ENCODE measurements at regions not wholly inside any gene's neighbourhood (a gene's known extent, or its start where the extent isn't known, plus 50 kb on each side); places are given as distances from the start of the nearest gene placed in this dataset.

DNA sequence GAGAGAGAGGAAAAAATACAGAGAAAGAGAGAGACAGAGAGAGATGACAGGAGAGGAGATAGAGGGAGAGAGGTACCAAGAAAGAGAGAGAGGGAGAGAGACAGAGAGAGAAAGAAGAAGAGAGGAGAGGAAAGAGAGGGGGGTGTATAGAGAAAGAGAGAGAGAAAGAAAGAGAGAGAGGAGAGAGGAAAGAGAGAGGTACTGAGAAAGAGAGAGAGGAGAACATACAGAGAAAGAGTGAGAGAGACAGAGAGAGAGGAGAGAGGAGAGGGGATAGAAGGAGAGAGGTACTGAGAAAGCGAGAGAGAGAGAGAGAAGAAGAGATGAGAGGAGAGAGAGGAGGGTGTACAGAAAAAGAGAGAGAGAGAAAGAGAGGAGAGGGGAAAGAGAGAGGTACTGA is 269.4 kb downstream of the CRLF2 start:
- intact Hi-C loops (cut with micrococcal nuclease) = no loop called here
- Mint-ChIP-seq H3K27me3 (ENCODE audit: insufficient read depth, unreplicated experiment) (peaks cover 20% of the 10 kb centered on the region), H3K4me3 (ENCODE audit: unreplicated experiment) (no peak overlapping the region), H3K36me3 (ENCODE audit: insufficient read depth, unreplicated experiment) (no peaks in the 10 kb centered on the region), H3K27ac (ENCODE audit: low read depth, unreplicated experiment) (no peak overlapping the region), H3K4me1 (ENCODE audit: insufficient read depth, unreplicated experiment) (peaks cover 6% of the 10 kb centered on the region), H3K9me3 (ENCODE audit: unreplicated experiment) (peaks cover 38% of the 10 kb centered on the region)
- POLR2A ChIA-PET = no interaction called here
- CTCF ChIA-PET = no interaction called here
- no peak for DNase-seq (ENCODE audit: unreplicated experiment)
- BruUV-seq (replicated peaks) = no TSS peak
- TF ChIP-seq, protein P1, sequence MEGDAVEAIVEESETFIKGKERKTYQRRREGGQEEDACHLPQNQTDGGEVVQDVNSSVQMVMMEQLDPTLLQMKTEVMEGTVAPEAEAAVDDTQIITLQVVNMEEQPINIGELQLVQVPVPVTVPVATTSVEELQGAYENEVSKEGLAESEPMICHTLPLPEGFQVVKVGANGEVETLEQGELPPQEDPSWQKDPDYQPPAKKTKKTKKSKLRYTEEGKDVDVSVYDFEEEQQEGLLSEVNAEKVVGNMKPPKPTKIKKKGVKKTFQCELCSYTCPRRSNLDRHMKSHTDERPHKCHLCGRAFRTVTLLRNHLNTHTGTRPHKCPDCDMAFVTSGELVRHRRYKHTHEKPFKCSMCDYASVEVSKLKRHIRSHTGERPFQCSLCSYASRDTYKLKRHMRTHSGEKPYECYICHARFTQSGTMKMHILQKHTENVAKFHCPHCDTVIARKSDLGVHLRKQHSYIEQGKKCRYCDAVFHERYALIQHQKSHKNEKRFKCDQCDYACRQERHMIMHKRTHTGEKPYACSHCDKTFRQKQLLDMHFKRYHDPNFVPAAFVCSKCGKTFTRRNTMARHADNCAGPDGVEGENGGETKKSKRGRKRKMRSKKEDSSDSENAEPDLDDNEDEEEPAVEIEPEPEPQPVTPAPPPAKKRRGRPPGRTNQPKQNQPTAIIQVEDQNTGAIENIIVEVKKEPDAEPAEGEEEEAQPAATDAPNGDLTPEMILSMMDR (IDR thresholded peaks at IDR 0.05; ENCODE audit: unreplicated experiment) = no peak

DNA sequence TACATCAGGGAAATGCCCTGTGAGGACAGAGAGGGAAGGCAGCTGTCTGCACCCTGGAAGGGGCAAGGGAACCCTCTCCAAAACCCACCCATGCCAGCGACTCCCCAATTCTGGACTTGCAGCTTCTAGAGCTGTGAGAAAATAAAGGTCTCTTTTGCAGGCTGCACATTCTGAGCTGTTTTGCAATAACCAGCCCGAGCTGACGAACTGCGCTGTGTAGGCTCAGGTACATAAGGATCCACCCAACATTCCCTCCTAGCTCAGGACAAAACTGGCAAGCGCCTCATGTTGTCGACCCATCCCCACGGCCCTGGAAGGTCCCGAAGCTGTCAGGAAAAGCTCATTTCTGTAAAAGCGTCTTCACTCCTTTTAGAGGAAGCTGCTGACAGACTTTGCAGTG is 271.8 kb downstream of the CRLF2 start:
- H3K36me3 Mint-ChIP-seq (ENCODE audit: insufficient read depth, unreplicated experiment) = no peaks in the 10 kb centered on the region
- no TSS peak for BruUV-seq (replicated peaks)
- no peak overlapping the region for H3K27ac Mint-ChIP-seq (ENCODE audit: low read depth, unreplicated experiment)
- H3K4me1 Mint-ChIP-seq (ENCODE audit: insufficient read depth, unreplicated experiment) = peaks cover 6% of the 10 kb centered on the region
- TF ChIP-seq, protein P1 (IDR thresholded peaks at IDR 0.05; ENCODE audit: unreplicated experiment) = no peak
- no peak for DNase-seq (ENCODE audit: unreplicated experiment)
- intact Hi-C loops (cut with micrococcal nuclease) = no loop called here
- ChIA-PET CTCF (no interaction called here), POLR2A (no interaction called here)
- H3K9me3 Mint-ChIP-seq (ENCODE audit: unreplicated experiment) = peaks cover 45% of the 10 kb centered on the region
- H3K27me3 Mint-ChIP-seq (ENCODE audit: insufficient read depth, unreplicated experiment) = peaks cover 20% of the 10 kb centered on the region
- H3K4me3 Mint-ChIP-seq (ENCODE audit: unreplicated experiment) = no peak overlapping the region

DNA sequence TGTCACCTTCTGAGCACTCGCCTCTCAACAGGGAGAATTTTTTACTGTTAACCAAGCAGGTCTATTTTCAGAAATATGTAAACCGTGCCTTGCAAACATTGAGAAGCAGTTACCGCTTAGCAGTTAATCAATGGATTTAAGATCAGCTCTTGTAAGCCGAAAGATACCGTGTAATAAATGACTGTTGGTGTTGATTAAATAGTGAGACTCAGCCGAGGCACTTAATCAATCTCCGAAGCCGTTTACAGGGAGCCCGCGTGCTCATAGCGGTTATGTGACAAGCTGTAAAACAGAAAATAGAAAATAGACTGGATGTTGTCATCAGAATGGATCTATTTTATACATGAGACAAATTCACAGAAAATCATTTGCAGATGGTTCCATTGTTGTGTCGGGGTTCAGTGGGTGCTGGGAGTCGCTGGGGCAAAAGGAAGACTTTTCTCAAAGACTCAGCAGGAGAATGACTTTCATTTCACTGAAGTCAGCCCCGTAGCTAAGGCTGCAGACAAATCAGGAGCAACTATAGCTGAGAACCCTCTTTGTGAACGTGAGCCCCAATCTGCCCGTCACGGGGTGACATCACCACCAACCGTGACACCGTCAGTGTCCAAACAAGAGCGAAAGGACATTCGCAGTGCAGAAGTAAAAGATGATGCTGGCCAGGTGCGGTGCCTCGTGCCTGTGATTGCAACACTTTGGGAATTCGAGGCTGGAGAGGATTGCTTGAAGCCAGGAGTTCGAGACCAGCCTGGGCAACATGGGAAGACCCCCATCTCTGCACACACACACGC is 275.3 kb downstream of the CRLF2 start:
- ChIA-PET POLR2A (no interaction called here), CTCF (no interaction called here)
- intact Hi-C loops (cut with micrococcal nuclease) = no loop called here
- Mint-ChIP-seq H3K4me1 (ENCODE audit: insufficient read depth, unreplicated experiment) (peaks cover 6% of the 10 kb centered on the region), H3K4me3 (ENCODE audit: unreplicated experiment) (no peak overlapping the region), H3K9me3 (ENCODE audit: unreplicated experiment) (peaks cover 32% of the 10 kb centered on the region), H3K27me3 (ENCODE audit: insufficient read depth, unreplicated experiment) (peaks cover 20% of the 10 kb centered on the region), H3K36me3 (ENCODE audit: insufficient read depth, unreplicated experiment) (no peaks in the 10 kb centered on the region), H3K27ac (ENCODE audit: low read depth, unreplicated experiment) (no peak overlapping the region)
- DNase-seq (ENCODE audit: unreplicated experiment) = no peak
- BruUV-seq (replicated peaks) = no TSS peak
- TF ChIP-seq, protein P1 (IDR thresholded peaks at IDR 0.05; ENCODE audit: unreplicated experiment) = no peak

DNA sequence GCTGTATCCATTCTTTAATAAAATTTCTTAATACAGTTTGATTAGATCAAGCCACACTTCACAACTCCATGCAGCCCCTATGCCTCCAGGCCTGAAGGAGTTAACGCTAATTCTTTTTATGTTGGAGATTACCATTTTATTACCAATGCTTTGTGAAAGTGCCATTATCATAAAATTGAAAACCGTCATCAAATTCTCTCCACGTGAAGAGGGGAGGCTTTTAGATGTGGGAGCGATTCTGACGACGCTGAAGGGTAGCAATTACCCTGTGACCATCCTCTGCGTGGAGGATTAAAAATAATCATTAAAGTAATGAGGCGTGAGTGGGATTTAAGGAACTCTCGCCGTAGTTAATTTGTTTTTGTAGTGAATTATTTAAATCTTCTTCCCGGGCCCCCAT is 278.8 kb downstream of the CRLF2 start:
- intact Hi-C loops (cut with micrococcal nuclease) = no loop called here
- no peaks in the 10 kb centered on the region for H3K36me3 Mint-ChIP-seq (ENCODE audit: insufficient read depth, unreplicated experiment)
- ChIA-PET CTCF (no interaction called here), POLR2A (no interaction called here)
- H3K4me3 Mint-ChIP-seq (ENCODE audit: unreplicated experiment) = no peak overlapping the region
- no peak for DNase-seq (ENCODE audit: unreplicated experiment)
- H3K4me1 Mint-ChIP-seq (ENCODE audit: insufficient read depth, unreplicated experiment) = no peaks in the 10 kb centered on the region
- TF ChIP-seq, protein P1 (IDR thresholded peaks at IDR 0.05; ENCODE audit: unreplicated experiment) = no peak
- BruUV-seq (replicated peaks) = no TSS peak
- peaks cover 8% of the 10 kb centered on the region for H3K9me3 Mint-ChIP-seq (ENCODE audit: unreplicated experiment)
- peaks cover under 1% of the 10 kb centered on the region for H3K27me3 Mint-ChIP-seq (ENCODE audit: insufficient read depth, unreplicated experiment)
- no peak overlapping the region for H3K27ac Mint-ChIP-seq (ENCODE audit: low read depth, unreplicated experiment)
